Coronary artery (tissue), 2 donors: ENCODE measurements at regions not wholly inside any gene's neighbourhood (a gene's known extent, or its start where the extent isn't known, plus 50 kb on each side); places are given as distances from the start of the nearest gene placed in this dataset.

Source experiments
- DNase-seq: peaks from one replicate; pipeline ENCODE4 v3.0.0-alpha.2; 2017; ENCODE audit warnings: low spot score
- H3K27ac ChIP-seq, 2 donors: fragments of 200-600 bp; sonication (generic); one replicate each; pipeline ENCODE4 v1.5.1; 2016 to 2019
- H3K4me3 ChIP-seq: fragments of 200-600 bp; sonication (generic); 2 replicates; pipeline ENCODE4 v1.5.1; 2016; ENCODE audit warnings: mild to moderate bottlenecking, moderate library complexity
- TF ChIP-seq, protein P1 (sequence below): fragments of 200-600 bp; sonication (generic); IDR thresholded peaks from one replicate; pipeline ENCODE4 v1.5.1; 2019; ENCODE audit warnings: antibody characterized with exemption

DNA sequence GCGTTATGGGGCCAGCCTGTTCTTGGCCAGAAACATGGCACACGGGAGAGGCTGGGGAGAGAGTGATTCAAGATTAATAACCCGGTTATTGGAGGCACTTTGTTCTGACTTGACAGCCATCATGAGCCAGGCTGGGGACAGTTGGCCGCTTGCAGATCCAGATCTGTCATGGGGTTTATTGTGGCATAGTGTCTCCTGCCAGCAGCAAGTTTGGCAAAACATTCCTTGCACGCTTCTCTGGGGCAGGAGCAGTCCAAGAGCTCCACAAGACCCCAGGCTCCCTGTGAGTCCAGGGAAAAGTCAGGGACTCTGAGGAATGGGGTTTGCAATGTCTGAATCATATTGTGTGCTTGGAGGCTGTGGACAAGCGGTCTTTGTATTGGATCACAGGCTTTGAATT is 270.4 kb downstream of the MIAT start:
- no peak overlapping the region for H3K27ac ChIP-seq
- DNase-seq = no peak

DNA sequence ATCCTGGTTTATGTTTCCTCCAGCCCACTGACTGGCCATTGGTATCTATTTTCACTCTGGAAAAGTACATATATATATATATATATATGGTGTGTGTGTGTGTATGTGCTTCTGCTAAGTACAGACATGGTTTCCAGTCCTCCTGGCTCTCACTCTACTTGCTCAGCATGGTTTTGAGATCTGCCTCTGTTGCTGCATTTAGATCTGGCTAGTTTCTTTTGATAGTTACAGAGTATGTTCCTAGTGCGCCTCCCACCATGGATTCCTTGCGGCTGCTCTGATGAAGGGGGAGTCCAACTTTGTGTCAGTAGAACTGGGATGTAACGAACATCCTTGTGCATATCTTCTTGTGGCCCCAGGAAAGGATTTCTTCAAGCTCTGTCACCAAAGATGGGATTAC is 274.1 kb downstream of the MIAT start:
- no peak for DNase-seq
- H3K4me3 ChIP-seq = no peak overlapping the region
- TF ChIP-seq, protein P1, sequence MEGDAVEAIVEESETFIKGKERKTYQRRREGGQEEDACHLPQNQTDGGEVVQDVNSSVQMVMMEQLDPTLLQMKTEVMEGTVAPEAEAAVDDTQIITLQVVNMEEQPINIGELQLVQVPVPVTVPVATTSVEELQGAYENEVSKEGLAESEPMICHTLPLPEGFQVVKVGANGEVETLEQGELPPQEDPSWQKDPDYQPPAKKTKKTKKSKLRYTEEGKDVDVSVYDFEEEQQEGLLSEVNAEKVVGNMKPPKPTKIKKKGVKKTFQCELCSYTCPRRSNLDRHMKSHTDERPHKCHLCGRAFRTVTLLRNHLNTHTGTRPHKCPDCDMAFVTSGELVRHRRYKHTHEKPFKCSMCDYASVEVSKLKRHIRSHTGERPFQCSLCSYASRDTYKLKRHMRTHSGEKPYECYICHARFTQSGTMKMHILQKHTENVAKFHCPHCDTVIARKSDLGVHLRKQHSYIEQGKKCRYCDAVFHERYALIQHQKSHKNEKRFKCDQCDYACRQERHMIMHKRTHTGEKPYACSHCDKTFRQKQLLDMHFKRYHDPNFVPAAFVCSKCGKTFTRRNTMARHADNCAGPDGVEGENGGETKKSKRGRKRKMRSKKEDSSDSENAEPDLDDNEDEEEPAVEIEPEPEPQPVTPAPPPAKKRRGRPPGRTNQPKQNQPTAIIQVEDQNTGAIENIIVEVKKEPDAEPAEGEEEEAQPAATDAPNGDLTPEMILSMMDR = no peak
- no peak overlapping the region for H3K27ac ChIP-seq

More for the DNA sequence above, 270.4 kb downstream of the MIAT start:
- no peak overlapping the region for H3K4me3 ChIP-seq
- TF ChIP-seq, protein P1 = no peak

DNA sequence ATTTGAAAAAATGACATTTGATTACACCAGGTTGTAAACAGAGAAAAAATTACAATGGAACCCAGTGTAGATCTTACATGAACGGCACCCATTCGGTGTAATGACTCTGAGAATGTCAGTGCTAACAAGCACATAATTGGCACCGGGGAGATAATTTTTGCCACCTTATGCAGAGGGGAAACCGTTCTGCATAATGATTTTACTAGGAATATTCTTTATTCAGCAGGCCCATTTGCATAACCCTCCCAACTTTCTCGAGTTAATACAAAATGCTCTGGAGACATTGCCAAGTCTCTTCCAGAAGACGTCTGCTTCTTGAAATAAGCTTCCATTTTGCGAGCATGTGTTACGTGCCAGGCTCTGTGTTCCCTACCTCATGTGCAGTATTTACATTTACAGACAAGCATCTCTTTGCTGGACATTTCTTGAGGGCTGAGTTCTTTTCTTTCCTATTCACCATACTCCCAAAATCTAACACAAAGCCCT is 275.8 kb downstream of the MIAT start:
- no peak for DNase-seq
- TF ChIP-seq, protein P1 = no peak
- no peak overlapping the region for H3K4me3 ChIP-seq
- H3K27ac ChIP-seq = no peak overlapping the region

DNA sequence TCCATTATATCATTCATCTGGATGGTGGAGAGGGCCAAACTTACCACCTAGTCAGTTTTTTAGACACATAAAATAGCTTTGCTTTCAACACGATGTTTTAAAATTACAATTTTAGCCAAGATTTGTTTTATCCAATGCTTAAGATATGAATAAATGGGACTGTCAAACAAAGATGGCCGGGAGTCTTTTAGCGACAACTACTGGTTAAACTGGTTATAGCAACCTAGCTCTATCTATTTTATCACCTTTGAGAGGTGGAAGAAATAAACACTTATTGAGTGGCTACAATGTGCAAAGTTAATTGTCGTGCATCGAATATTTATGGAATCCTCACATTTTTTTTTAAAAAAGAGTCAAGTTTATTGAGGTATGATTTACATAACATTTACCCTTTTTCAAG is 279.8 kb downstream of the MIAT start:
- no peak for DNase-seq
- no peak overlapping the region for H3K4me3 ChIP-seq
- H3K27ac ChIP-seq = no peak overlapping the region
- TF ChIP-seq, protein P1 = no peak

DNA sequence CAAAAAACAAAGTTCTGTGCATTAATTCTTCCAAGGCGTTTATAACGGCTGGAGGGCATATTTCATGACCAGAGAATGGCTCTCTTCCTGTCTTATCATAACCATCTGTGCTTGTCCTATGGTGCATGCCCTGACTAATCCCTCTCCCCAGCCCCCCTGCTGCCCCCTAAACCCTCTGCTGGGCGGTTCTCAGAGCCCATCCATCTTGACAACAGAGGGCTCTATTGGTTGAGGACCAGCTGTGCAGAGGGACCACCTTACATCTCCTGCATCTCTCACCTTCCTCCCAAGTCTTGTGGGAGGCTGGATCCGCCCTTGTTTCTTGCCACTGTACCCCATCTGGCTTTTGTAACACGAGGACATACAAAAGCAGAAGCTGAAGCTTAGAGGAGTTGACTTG is 282.1 kb downstream of the MIAT start:
- no peak overlapping the region for H3K4me3 ChIP-seq
- TF ChIP-seq, protein P1 = no peak
- DNase-seq = no peak
- H3K27ac ChIP-seq = no peak overlapping the region

DNA sequence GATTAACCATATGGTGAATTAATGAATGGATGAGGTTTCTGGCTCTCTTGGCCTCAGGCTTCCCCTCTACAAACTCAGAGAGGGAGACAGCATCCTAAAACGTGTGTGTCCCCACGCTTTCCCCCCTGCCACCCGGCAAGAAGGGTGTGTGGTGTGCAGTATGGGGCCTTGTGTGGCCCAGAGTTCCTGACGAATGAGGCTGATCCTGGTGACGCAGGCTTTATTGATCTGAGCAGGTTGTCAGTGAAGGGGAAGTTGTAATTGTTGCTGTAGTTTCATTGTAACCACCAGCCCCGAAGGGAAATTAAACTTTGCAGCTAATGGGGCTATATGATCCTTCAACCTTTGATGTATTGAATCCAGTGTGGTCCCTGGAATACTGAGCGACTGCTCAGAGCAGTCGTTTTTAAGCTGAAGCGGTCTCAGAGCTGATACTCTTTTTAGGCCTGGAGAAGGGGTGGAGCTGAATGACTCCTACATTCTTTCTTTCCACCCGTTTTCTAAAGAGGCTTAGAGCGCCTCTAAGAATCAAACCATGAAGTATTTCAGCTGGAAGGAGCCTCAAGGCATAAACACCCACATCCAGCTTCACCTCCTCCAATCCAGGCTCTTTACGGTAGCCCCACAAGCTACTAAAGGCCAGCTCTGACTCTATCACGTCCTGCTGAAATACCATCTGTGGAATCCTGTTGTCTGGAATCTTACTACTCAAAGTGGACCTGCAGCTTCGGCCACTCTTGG is 284.7 kb downstream of the MIAT start:
- TF ChIP-seq, protein P1 = no peak
- Histone ChIP-seq H3K4me3 (no peak overlapping the region), H3K27ac (no peak overlapping the region)
- no peak for DNase-seq

DNA sequence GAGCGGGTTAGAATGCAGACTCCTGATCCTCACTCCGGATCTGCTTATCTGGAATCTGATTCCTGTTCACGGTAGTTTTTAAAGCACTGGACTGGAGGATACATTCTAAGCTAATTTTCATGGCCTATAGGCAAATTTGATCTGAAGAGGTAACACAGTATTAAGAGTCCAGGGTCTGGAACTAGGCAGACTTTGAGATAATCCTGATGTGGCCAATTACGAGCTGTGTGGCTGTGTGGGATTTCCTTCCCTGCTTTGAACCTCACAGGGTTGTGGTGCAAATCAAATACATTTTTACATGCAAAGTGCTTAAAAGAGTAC is 285.2 kb downstream of the MIAT start:
- Histone ChIP-seq H3K27ac (no peak overlapping the region), H3K4me3 (no peak overlapping the region)
- TF ChIP-seq, protein P1 = no peak
- DNase-seq = no peak
